GM21576 (cell line): ENCODE measurements at regions not wholly inside any gene's neighbourhood (a gene's known extent, or its start where the extent isn't known, plus 50 kb on each side); places are given as distances from the start of the nearest gene placed in this dataset.
"Not testable (repeated sequence)": the region's sequence is repeated elsewhere in the genome, so short reads cannot be mapped to it uniquely, and the experiment has no call there.

ENCODE experiments used
- ATAC-seq: cut with Tn5 transposase; IDR thresholded peaks from one replicate; pipeline ENCODE4 v1.9.1; 2021; ENCODE audit warnings: mild to moderate bottlenecking, moderate library complexity; ENCODE audit not compliant: unreplicated experiment

GRCh38 chr12:87363497-87364084 lies 665.6 kb downstream of the C12orf50 start:
- no peak for ATAC-seq

- ATAC-seq, result no peak
These were observed 679.5 kb downstream of the C12orf50 start for GRCh38 chr12:87349681-87350080.

- no peak for ATAC-seq
These were observed 681.1 kb downstream of the C12orf50 start for GRCh38 chr12:87348071-87348470.

- no peak for ATAC-seq
These were observed 684.5 kb downstream of the C12orf50 start for GRCh38 chr12:87344699-87345098.

GRCh38 chr12:87338681-87339080 lies 690.5 kb downstream of the C12orf50 start:
- no peak for ATAC-seq

GRCh38 chr12:87336814-87337336 lies 692.3 kb downstream of the C12orf50 start:
- ATAC-seq, result no peak

GRCh38 chr12:87332987-87333726 lies 696.0 kb downstream of the C12orf50 start:
- no peak for ATAC-seq

GRCh38 chr12:87330071-87330555 lies 699.1 kb downstream of the C12orf50 start:
- ATAC-seq, result not testable (repeated sequence)

- no peak for ATAC-seq
These were observed 699.9 kb downstream of the C12orf50 start for GRCh38 chr12:87329076-87329863.

GRCh38 chr12:87323369-87323768 lies 705.8 kb downstream of the C12orf50 start:
- ATAC-seq, result no peak

GRCh38 chr12:87320724-87321123 lies 708.5 kb downstream of the C12orf50 start:
- ATAC-seq, result no peak

- no peak for ATAC-seq
These were observed 711.9 kb downstream of the C12orf50 start for GRCh38 chr12:87317302-87317701.

- peak; percentile 78 for ATAC-seq
These were observed 718.0 kb downstream of the C12orf50 start for GRCh38 chr12:87311206-87311605.

GRCh38 chr12:87310126-87310525 lies 719.1 kb downstream of the C12orf50 start:
- no peak for ATAC-seq

- no peak for ATAC-seq
These were observed 723.7 kb downstream of the C12orf50 start for GRCh38 chr12:87305481-87305880.

GRCh38 chr12:87304406-87304805 lies 724.8 kb downstream of the C12orf50 start:
- no peak for ATAC-seq

- ATAC-seq, result no peak
These were observed 725.7 kb downstream of the C12orf50 start for GRCh38 chr12:87303396-87304012.

GRCh38 chr12:87302126-87302745 lies 727.0 kb downstream of the C12orf50 start:
- ATAC-seq, result no peak

- ATAC-seq, result no peak
These were observed 738.7 kb downstream of the C12orf50 start for GRCh38 chr12:87290505-87290904.

- no peak for ATAC-seq
These were observed 745.3 kb downstream of the C12orf50 start for GRCh38 chr12:87283886-87284285.

- no peak for ATAC-seq
These were observed 746.1 kb downstream of the C12orf50 start for GRCh38 chr12:87283111-87283510.
